ENCODE measurements at regions not wholly inside any gene's neighbourhood (a gene's known extent, or its start where the extent isn't known, plus 50 kb on each side); places are given as distances from the start of the nearest gene placed in this dataset.

- TF ChIP-seq POLR2AphosphoS5 (IDR thresholded peaks at IDR 0.05), result no peak
- no peak for TF ChIP-seq CTCF (IDR thresholded peaks at IDR 0.05)
- no peak for TF ChIP-seq EP300 (IDR thresholded peaks at IDR 0.05)
- no peak for TF ChIP-seq POLR2A (IDR thresholded peaks at IDR 0.05)
Observed at GRCh38 chr11:131279654-131280384, 90.6 kb upstream of the NTM start.
